HG03354 (cell line): ENCODE measurements at regions not wholly inside any gene's neighbourhood (a gene's known extent, or its start where the extent isn't known, plus 50 kb on each side); places are given as distances from the start of the nearest gene placed in this dataset.

Experiments used
- ATAC-seq: cut with Tn5 transposase; IDR thresholded peaks from one replicate; pipeline ENCODE4 v1.9.1; 2021; ENCODE audit warnings: mild to moderate bottlenecking; ENCODE audit not compliant: unreplicated experiment, poor library complexity, severe bottlenecking

DNA sequence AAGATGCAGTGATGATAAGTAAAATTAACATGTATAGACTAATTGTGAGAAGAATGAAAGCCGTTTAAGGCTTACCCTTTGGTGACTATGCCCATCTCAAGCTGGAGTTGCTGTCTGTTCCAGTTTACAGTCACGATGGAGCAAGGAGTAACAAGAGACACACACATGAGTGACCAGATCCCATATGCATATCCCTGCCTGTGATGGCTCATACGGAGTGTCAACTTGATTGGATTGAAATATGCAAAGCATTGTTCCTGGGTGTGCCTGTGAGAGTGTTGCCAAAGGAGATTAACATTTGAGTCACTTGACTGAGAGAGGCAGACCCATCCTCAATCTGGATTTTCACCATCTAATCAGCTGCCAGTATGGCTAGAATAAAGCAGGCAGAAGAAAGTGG lies 786.8 kb downstream of the FAM181B start:
- no peak for ATAC-seq

DNA sequence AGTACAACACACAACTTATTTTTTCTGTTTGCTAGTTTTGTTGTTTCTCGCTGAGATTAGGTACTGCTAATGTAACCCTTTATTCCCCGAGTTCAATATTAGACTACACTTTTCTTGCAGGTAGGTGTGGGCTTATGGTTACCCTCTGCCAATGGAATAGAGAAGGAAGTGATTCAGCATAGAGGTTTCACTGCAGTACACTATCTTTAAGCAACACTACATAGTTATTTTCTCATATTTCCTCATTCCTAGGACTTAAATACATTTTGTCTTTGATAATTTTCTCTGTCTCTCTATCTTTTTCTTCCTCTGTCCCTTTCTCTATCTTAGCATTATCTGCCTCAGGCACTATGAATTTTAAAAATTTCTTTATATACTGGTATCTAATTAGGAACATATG lies 791.0 kb downstream of the FAM181B start:
- no peak for ATAC-seq

DNA sequence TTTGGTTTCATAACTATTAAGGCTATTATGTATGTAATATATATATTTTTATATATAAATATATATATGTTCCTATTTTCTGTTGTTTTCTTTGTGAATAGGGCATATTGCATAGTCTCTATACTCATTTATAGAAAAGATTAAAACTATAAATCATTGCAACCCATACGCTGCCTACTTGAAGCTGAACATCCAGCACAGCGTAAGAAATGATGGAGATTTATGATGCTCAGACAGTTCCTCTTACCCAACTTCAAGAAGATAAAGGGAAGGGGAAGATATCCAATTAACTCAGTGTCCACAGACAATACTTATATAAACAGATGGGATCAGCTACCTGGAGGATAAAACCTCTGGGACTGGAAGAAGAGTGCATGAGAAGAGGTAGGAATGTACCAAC lies 791.7 kb downstream of the FAM181B start:
- ATAC-seq, result no peak

DNA sequence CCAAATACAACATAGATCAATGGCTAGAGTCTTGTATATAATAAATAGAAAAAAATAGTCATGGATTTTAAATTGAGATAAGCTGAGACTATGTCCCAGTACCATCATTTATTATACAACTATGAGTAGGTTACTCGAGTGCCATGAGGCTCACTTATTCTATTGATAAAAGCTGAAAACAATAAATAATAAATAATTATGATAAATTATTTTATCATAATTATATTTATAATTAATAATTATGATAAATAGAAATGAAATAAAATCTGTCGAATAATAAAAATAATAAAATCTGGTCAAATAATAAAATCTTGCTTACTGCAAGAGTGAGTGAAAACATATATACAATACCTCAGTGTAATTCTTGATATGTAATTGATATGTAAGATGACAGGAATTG lies 801.4 kb downstream of the FAM181B start:
- no peak for ATAC-seq

DNA sequence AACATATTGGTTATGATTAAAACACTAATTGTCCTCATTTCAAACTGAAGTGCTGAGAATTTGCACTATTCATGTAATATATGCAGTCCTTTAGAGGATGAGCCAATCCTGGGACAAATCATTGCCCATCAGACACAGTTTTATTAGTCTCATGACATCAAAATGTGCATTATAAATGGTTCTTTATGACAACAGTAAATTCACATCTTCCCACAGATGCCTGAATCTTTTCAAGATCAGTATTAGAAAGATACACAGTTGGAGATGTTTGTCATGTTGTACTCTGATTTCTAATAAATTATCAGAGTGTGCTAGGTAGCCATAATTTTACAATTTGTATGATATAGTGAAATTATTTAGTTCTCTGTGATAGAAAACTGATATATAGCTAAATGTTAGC lies 813.5 kb downstream of the FAM181B start:
- ATAC-seq, result no peak

DNA sequence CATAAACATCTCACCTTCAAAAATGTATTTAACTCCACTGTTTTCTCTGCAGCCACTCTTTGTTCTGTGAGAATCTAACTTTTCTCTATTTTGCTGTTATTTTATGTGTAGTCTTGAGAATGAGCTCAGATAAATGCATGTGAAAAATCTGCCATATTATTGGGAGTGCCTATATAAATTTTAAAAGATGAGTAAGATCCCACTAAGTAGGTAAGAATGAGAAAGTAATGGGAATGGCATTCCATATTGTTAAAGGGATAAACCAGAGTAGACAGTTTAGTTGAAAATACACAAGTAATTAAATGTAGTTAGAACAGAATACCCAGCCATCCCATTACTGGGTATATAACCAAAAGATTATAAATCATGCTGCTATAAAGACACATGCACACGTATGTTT lies 817.2 kb downstream of the FAM181B start:
- no peak for ATAC-seq

DNA sequence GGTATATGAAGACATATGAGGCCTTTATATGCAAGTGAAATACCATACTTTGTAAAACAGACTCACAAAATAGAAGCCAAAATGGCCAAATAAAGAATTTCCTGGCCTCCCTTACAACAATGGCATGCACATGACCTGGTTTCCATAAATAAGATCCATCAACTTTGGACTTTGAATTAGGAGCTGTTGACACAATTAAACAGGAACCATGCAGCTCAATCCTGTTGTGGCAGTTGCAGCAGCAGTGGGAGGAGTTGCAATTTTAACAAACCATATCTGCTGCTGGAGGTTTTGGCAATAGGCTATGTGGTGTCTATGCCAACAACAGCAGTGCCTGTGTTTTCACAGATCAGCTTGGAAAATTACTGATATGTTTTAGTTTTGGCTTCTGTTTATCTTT lies 818.6 kb downstream of the FAM181B start:
- no peak for ATAC-seq

DNA sequence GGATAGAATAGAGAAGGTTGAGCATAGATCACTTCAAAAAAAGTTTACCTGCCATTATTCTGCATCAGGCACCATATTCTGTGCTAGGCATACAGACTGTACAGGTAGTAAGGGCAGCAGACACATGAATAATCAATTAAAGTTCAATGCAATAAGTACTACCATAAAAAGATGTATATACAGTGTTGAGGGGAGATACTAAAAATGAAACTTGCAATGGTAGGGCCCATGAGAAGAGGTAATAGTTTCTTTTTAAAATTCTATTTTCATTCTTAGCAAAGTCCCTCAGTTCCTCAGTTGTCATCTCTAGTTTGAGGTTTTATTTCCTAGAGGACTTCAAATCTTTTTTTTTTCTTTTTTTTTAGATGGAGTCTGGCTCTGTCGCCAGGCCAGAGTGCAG lies 819.9 kb downstream of the FAM181B start:
- ATAC-seq, result no peak

DNA sequence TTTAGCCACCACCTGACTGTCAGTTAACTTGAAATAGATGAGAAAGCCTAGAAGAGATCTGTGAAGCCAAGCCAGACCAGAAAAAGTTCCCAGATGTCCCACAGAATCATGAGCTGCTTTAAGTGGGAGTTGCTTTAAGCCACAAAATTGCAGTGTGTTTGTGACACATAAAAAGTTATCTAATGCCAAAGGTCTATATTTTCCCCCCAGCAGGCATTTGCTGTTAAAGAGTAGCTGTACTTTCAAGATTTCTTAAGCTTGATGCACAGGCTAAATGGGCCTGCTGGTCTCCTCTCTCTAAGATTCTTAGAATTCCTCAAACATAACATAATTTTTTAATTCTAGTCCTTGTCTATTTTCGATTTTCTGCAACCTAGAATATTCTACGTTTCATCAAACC lies 825.7 kb downstream of the FAM181B start:
- ATAC-seq, result no peak

DNA sequence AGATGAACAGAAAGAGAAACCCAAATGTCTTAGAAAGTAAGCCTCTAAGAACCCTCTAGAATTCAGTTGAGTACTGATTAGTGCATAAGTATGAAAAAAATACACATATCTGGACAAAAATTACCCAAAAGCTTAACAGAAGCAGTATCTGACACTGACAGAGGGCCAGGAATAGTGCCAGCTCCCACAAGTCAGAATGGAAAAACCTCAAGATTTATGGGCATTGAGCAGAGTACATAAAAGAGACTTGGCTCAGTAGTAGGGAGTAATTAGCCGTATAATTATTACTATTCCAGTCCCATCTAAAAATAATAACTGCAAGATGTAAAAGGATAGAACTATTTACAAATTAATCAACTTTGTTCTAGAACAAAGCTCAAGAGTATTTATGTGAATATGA lies 834.5 kb downstream of the FAM181B start:
- no peak for ATAC-seq

DNA sequence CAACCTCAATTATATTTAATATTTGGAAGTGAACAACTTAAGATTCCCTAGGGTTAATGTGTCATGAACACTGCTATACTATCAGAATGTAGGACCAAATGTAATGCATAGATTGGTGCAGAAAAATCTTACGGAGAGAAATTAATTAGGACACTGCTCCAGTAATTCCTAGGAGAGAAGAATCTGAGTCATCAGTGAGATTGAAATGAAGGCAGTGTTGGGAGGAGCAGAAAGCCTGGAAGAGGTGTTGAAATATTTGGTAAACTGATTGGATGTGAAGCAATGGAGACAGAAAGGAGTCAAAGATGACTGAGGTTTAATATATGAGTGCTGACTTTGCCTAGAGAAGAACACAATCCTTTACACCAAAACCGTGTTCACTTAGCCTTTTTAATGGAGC lies 836.0 kb downstream of the FAM181B start:
- no peak for ATAC-seq

DNA sequence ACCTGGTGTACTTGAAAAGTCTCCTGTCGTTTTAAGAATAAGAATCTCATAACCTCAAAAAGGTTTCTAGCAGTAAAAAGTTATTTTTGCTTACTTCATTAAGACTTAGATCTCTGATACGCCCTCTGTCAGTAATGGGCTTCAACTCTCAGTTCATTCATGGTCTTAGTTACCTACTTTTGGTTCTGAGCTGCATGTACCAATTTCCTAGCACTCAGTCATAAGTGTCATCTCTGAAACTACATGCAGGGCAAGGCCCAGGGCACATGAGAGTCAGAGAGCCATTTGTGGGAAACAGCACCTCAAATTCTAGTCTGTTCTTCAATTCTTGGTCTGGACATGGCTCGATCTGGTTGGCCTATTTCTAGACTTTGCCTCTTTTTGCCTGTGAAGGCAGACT lies 838.4 kb downstream of the FAM181B start:
- ATAC-seq, result no peak

DNA sequence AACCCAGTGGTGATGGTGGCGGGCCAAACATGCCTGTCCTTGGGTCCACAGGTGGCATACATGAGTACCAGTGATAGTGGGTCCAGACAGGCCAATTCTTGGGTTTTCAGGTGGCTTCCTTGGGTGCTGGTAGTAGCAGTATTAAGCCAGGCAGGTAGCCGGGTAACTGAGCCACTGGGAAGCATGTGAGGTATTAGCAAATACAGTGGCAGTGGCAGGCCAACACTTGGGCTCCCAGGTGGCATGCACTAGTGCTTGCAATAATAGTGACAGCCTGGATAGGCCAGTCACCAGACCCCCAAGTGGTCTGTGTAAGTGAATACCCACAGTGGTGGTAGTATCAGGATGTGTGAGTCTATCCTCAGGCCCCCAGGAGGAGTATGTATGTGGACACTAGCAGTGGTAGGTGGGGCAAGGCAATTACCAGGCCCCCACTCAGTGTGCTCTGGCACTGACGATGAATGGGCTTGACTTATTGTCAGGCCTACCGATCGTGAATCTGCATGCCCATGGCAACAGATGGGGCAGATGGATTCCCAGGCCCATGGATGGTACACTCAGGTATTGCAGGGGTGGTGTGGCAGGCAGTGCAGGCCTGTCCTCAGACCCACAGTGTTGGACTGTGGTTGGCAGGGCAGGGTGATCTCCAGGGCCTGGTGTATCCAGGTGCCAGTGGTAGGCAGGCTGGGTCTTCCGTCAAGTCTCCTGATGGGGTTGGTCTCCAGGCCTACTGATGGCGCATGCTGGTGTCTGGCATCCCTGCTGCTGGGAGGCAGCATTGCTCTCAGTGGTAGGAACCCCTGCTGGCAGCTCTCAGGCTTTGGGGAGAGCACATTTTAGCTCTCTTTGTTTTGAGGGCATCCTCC lies 840.7 kb downstream of the FAM181B start:
- ATAC-seq, result no peak

DNA sequence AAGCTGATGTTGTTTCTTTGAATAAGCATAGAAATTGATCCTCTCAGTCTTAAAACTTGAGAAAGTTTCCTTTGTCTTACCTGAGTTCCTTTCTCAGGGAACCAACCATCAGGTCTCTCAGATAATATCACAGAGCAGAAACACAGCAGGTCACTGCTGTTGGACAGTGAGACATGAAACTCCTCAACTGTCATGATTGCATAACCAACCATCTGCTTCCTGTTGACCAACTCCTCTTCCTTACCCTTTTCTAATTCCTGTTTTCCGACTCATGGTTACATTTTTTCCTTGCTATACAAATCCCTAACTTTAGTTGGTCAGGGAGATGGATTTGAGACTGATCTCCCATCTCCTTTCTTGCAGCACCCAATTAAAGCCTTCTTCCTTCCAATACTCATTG lies 845.3 kb downstream of the FAM181B start:
- ATAC-seq, result no peak

DNA sequence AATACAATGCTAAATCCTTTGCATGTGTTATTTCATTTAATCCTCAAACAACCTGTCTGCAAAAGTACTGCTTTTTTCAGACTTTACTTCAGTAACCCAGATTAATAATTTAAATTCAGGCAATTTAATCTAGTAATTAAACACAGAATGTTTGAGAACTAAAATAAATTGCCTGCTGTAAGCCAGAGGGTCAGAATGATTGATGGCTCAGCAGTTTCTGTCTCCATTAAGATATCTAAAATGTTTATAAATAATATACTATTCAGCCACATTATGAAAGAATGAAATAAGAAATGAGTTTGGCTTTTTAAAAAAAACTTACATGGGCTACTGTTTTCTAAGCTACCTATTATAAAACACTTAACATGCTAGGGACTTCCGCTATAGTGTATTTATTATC lies 846.0 kb downstream of the FAM181B start:
- no peak for ATAC-seq

DNA sequence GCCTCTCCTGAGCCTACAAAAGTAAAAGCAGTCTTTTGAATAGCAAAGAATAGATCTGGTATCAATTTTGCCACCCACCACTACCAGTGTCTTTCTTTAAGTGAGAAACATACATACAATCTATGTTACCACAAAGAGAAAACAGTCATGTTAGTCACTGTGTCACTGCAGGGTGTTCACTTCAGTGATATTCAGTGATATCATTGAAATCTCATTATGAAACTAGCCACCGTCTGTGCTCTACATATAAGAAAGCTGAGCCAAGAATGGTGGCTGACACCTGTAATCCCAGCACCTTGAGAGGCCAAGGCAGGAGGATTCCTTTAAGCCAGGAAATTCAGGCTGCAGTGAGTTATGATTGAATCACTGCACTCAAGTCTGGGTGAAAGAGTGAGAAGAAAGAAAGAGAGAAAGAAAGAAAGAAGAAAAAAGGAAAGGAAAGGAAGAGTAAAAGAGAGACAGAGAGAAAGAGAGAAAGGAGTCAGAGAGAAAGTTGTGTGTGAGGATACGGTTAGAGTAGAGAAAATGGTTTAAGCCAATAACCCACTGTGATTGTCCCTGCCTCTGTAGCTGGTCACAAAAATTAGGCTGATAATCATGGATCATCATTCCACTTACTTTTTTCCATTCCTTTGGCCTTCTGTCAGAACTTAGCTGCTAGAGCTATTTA lies 847.1 kb downstream of the FAM181B start:
- ATAC-seq, result no peak

DNA sequence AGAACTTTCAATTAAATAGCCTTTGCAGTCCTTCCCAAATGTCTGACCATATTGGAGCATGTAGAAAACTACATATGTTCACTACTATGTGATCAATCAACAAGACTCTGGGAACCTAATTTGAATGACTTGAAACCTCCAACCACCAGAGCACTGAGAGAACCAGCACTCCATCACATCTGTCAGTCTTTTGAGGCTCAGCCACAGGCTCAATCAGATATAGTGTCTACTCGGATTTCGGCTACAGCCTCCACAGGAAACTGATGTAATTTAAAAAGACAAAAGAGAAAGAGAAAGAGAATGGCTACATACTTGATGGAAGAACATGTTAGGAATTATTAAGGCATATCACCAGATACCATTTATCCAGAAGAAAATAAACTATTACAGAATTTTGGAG lies 859.0 kb downstream of the FAM181B start:
- peak; percentile 53 for ATAC-seq

DNA sequence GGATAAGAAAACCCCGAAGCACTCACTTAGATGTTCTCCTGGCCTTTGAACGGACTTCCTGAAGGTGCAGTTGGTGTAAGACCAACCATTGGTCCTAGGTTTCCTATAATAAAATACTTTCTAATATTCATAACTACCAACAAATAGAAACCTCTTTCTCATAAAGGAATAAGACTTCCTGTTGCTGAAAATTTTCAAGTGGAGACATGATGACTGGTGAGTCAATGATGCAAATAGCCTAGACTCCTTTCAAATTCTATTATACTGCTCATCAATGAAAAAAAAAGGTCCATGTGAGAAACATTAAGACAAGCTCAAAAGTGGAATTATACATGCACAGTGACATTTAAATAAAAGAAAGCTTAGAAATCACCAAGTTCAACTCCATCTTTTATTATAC lies 862.8 kb downstream of the FAM181B start:
- no peak for ATAC-seq

DNA sequence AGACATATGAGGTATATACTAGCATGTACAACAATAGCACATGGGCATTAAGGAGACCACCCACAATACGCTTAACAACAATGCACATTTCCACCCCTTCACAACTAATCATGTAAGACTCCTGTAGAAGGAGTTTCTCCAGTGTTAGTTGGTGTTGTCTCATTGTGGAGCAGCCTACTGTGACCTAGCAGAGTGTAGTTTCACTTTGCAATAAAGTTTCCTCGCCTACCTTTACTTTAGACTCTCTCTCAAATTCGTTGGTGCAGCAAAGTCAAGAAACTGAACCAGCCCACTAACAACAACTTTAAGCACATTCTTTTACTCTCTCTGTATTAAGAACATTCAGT lies 863.6 kb downstream of the FAM181B start:
- peak; percentile 63 for ATAC-seq

DNA sequence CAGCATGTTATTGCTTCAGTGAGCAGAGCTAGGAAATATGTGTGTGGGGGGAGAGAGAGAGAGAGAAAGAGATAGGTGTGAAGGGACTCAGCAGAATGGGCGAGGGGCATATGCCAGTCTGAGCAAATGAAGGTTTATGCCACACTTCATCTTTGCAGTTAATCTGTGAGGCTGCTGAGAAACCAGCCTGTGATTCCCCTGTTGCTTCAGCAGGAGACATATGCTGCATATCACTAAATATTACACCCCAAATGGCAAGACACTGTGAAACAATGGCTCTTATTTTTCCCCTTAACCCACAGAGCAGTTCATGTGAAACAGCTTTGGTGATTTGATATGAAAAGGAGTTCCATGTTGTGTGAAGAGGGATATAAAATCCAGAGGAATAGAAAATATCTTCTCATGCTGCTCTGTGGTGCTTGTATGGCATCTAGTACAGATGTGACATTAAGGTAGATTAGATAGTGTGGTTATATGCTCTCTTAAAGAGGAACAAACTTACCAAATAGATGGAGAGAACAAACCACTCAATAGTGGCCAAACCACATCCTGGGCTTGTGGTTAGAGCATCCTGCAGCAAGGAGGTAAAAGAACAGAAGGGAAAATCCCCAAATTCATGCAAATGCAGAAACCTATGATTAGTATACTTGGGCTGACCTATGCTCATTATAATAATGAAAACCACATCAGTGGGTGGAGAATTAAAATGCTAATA lies 864.2 kb downstream of the FAM181B start:
- ATAC-seq, result peak; percentile 96

DNA sequence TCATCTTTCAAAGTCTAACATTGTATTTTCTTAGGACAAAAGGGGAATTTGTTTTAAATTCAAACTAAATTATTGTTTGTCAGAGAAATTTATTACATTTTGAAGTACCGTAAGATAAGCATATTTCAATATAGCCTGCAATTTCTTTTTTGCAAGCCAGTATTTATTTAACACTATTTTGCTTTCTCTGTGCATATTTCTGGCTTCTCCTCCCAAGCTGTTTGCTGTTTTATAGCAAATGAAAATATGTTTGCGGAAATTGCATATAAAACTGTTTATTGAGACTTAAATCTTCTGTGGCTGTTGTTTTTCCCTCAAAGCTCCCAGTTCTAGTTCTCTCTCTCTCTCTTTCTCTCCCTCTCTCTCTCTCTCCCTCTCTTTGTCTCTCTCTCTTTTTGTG lies 866.8 kb downstream of the FAM181B start:
- ATAC-seq, result no peak
